T47D (cell line): ENCODE measurements at regions not wholly inside any gene's neighbourhood (a gene's known extent, or its start where the extent isn't known, plus 50 kb on each side); places are given as distances from the start of the nearest gene placed in this dataset.
A peak's percentile ranks its signal among the peaks of the same experiment; 100 is the strongest.

Experiments used
- DNase-seq, 2 experiments: peaks; one replicate each; pipeline versions ENCODE4 v3.0.0 to v3.0.0-alpha.2; 2011 to 2012; ENCODE audit warnings: low read depth in 1 of 2, low spot score in 1 of 2
- JUND ChIP-seq: IDR thresholded peaks from 2 replicates; pipeline ENCODE4 v1.6.1; 2012; ENCODE audit warnings: low read depth
- in situ Hi-C: cut with HindIII; loops from 2 replicates; pipeline ENCODE4 v1.10.0; 2016; ENCODE audit warnings: low sequenced_read_pairs, low pct_unique_long_range_greater_than_20kb

- DNase-seq, result no peak
- in situ Hi-C loops, result no loop called here
- TF ChIP-seq JUND, result no peak
These were observed 701.1 kb upstream of the ZEB2 start for GRCh38 chr2:145221032-145221431.

GRCh38 chr2:145220496-145220895, 700.6 kb upstream of the ZEB2 start:
- no peak for TF ChIP-seq JUND
- DNase-seq, result no peak
- in situ Hi-C loops, result no loop called here

- no peak for TF ChIP-seq JUND
- no peak for DNase-seq
- in situ Hi-C loops, result no loop called here
These were observed 688.0 kb upstream of the ZEB2 start for GRCh38 chr2:145207884-145208283.

GRCh38 chr2:145206496-145207281, 686.8 kb upstream of the ZEB2 start:
- no peak for DNase-seq
- in situ Hi-C loops, result no loop called here
- TF ChIP-seq JUND, result no peak

- DNase-seq, result no peak
- in situ Hi-C loops, result no loop called here
- no peak for TF ChIP-seq JUND
These were observed 684.0 kb upstream of the ZEB2 start for GRCh38 chr2:145203891-145204290.

- no peak for TF ChIP-seq JUND
- no peak for DNase-seq
- in situ Hi-C loops, result no loop called here
These were observed 680.1 kb upstream of the ZEB2 start for GRCh38 chr2:145199827-145200706.

GRCh38 chr2:145199042-145199441, 679.1 kb upstream of the ZEB2 start:
- DNase-seq, result no peak

GRCh38 chr2:145198555-145198954, 678.6 kb upstream of the ZEB2 start:
- in situ Hi-C loops, result no loop called here
- TF ChIP-seq JUND, result no peak
- no peak for DNase-seq

More at GRCh38 chr2:145199042-145199441, 679.1 kb upstream of the ZEB2 start:
- TF ChIP-seq JUND, result no peak
- in situ Hi-C loops, result no loop called here

GRCh38 chr2:145197944-145198343, 678.0 kb upstream of the ZEB2 start:
- no peak for DNase-seq
- in situ Hi-C loops, result no loop called here
- TF ChIP-seq JUND, result no peak

GRCh38 chr2:145194673-145195072, 674.8 kb upstream of the ZEB2 start:
- DNase-seq, result peak in 1 of 2 experiments; percentile 11
- in situ Hi-C loops, result no loop called here
- no peak for TF ChIP-seq JUND

GRCh38 chr2:145190031-145190703, 670.2 kb upstream of the ZEB2 start:
- no peak for DNase-seq
- in situ Hi-C loops, result no loop called here
- no peak for TF ChIP-seq JUND

- DNase-seq, result no peak
- in situ Hi-C loops, result no loop called here
- TF ChIP-seq JUND, result no peak
These were observed 666.4 kb upstream of the ZEB2 start for GRCh38 chr2:145186303-145186702.
